ENCODE measurements at regions not wholly inside any gene's neighbourhood (a gene's known extent, or its start where the extent isn't known, plus 50 kb on each side); places are given as distances from the start of the nearest gene placed in this dataset.
"Not testable (repeated sequence)": the region's sequence is repeated elsewhere in the genome, so short reads cannot be mapped to it uniquely, and the experiment has no call there.

DNA sequence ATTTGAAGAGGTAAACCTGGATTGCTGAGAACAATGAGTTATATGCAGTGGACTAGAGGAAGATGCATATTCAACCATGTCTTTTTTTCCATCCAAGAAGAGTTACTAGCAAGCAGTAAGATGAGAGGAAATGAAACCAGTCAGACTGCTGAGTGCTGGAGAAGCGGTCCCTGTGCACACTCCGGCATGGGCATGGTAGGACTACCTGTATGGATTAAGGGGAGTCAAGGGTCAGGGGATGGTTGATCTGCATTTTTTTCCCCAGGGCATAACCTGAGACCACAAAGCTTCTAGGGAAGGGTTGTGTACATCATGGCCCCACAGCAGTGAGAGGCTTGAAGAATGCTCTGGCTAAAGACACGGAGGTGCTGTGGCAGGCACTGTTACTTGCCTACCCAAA is 76.6 kb upstream of the ZNF169 start:
- peaks cover 34% of the 10 kb centered on the region; the same call in 1 of the 2 replicates for H4K20me1 ChIP-seq (ENCODE audit: insufficient read depth, low read length)

DNA sequence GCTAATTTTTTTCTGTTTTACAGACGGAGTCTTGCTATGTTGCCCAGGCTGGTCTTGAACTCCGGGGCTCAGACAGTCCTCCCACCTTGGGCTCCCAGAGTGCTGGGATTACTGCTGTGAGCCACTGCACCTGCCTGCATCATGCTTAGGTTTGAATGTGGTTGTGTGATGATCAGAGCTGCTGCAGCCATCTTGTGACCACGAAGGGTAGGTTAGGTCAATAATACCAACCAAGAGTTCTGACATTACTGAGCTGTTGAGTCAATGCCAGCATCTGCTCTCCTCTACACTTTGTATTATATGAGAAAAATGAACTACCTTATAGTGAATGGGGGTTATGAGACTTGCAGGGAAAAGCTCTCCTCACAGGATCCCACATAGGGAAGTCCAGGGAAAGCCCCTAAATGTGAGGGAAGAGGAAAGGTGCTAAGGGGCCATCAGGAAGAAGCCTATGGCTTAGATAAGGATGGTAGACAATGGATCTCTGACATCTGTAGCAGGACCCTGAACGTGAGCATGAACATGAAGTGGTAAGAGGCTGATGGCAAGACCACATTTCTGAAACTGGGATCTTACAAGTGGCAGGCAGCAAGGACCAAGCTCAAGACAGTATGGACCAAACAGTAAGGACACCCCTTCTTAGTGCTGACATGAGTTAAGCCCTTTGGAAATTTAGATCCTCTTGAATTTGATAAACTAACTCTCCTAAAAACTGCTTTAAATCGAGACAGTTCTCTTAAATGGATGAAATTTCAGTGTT is 75.7 kb upstream of the ZNF169 start:
- Histone ChIP-seq H3K9ac (ENCODE audit: low read depth, low read length) (no peak overlapping the region), H3K36me3 (ENCODE audit: insufficient read depth, low read length) (peaks cover 16% of the 10 kb centered on the region; the same call in 1 of the 2 replicates), H2AFZ (ENCODE audit: low read depth, low read length) (no peak overlapping the region), H3K27me3 (ENCODE audit: insufficient read depth, low read length, poor library complexity) (no peaks in the 10 kb centered on the region), H3K79me2 (ENCODE audit: insufficient read depth, low read length) (peaks cover 9% of the 10 kb centered on the region; the same call in 1 of the 2 replicates), H3K9me3 (ENCODE audit: insufficient read depth, low read length, severe bottlenecking) (no peaks in the 10 kb centered on the region), H3K4me2 (ENCODE audit: insufficient read depth, low read length) (no peak overlapping the region), H3K4me3 (ENCODE audit: low read depth in 1 of 2, low read length in 2 of 2) (no peak overlapping the region), H3K4me1 (ENCODE audit: insufficient read depth, low read length) (no peaks in the 10 kb centered on the region), H3K27ac (ENCODE audit: low read length) (no peak overlapping the region), H4K20me1 (ENCODE audit: insufficient read depth, low read length) (peaks cover 28% of the 10 kb centered on the region; the same call in 1 of the 2 replicates)
- TF ChIP-seq, protein P1, sequence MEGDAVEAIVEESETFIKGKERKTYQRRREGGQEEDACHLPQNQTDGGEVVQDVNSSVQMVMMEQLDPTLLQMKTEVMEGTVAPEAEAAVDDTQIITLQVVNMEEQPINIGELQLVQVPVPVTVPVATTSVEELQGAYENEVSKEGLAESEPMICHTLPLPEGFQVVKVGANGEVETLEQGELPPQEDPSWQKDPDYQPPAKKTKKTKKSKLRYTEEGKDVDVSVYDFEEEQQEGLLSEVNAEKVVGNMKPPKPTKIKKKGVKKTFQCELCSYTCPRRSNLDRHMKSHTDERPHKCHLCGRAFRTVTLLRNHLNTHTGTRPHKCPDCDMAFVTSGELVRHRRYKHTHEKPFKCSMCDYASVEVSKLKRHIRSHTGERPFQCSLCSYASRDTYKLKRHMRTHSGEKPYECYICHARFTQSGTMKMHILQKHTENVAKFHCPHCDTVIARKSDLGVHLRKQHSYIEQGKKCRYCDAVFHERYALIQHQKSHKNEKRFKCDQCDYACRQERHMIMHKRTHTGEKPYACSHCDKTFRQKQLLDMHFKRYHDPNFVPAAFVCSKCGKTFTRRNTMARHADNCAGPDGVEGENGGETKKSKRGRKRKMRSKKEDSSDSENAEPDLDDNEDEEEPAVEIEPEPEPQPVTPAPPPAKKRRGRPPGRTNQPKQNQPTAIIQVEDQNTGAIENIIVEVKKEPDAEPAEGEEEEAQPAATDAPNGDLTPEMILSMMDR (IDR thresholded peaks at IDR 0.05; ENCODE audit: borderline replicate concordance, extremely low read depth, low read length, poor library complexity, severe bottlenecking): no peak
- no peak for TF ChIP-seq EZH2 (IDR thresholded peaks at IDR 0.05; ENCODE audit: borderline replicate concordance, low read depth, low read length, severe bottlenecking)
- DNase-seq (no peak), ATAC-seq (ENCODE audit: insufficient read depth, low read depth) (no peak)

More for the DNA sequence above, 76.6 kb upstream of the ZNF169 start:
- DNase-seq: no peak
- Histone ChIP-seq H3K9ac (ENCODE audit: low read depth, low read length) (no peak overlapping the region), H3K79me2 (ENCODE audit: insufficient read depth, low read length) (peaks cover 15% of the 10 kb centered on the region; the same call in 1 of the 2 replicates), H3K4me3 (ENCODE audit: low read depth in 1 of 2, low read length in 2 of 2) (no peak overlapping the region), H3K27ac (ENCODE audit: low read length) (no peak overlapping the region), H2AFZ (ENCODE audit: low read depth, low read length) (no peak overlapping the region), H3K4me2 (ENCODE audit: insufficient read depth, low read length) (no peak overlapping the region), H3K4me1 (ENCODE audit: insufficient read depth, low read length) (no peaks in the 10 kb centered on the region), H3K9me3 (ENCODE audit: insufficient read depth, low read length, severe bottlenecking) (no peaks in the 10 kb centered on the region), H3K27me3 (ENCODE audit: insufficient read depth, low read length, poor library complexity) (no peaks in the 10 kb centered on the region), H3K36me3 (ENCODE audit: insufficient read depth, low read length) (peaks cover 21% of the 10 kb centered on the region; the same call in 1 of the 2 replicates)
- ATAC-seq (ENCODE audit: insufficient read depth, low read depth): peak; percentile 29; the same call in 1 of the 3 replicates
- TF ChIP-seq, protein P1 (IDR thresholded peaks at IDR 0.05; ENCODE audit: borderline replicate concordance, extremely low read depth, low read length, poor library complexity, severe bottlenecking): no peak
- TF ChIP-seq EZH2 (IDR thresholded peaks at IDR 0.05; ENCODE audit: borderline replicate concordance, low read depth, low read length, severe bottlenecking): no peak

GRCh38 chr9:94188246-94188645 is 70.9 kb upstream of the ZNF169 start:
- Histone ChIP-seq H3K79me2 (ENCODE audit: insufficient read depth, low read length) (no peaks in the 10 kb centered on the region), H4K20me1 (ENCODE audit: insufficient read depth, low read length) (no peaks in the 10 kb centered on the region), H3K9me3 (ENCODE audit: insufficient read depth, low read length, severe bottlenecking) (no peaks in the 10 kb centered on the region), H3K27ac (ENCODE audit: low read length) (no peak overlapping the region), H3K27me3 (ENCODE audit: insufficient read depth, low read length, poor library complexity) (no peaks in the 10 kb centered on the region), H3K36me3 (ENCODE audit: insufficient read depth, low read length) (no peaks in the 10 kb centered on the region), H3K4me2 (ENCODE audit: insufficient read depth, low read length) (no peak overlapping the region), H3K4me1 (ENCODE audit: insufficient read depth, low read length) (no peaks in the 10 kb centered on the region), H3K4me3 (ENCODE audit: low read depth in 1 of 2, low read length in 2 of 2) (no peak overlapping the region), H2AFZ (ENCODE audit: low read depth, low read length) (no peak overlapping the region), H3K9ac (ENCODE audit: low read depth, low read length) (no peak overlapping the region)
- DNase-seq (no peak), ATAC-seq (ENCODE audit: insufficient read depth, low read depth) (no peak; the same call in 2 of the 3 replicates)
- no peak for TF ChIP-seq EZH2 (IDR thresholded peaks at IDR 0.05; ENCODE audit: borderline replicate concordance, low read depth, low read length, severe bottlenecking)
- TF ChIP-seq, protein P1 (IDR thresholded peaks at IDR 0.05; ENCODE audit: borderline replicate concordance, extremely low read depth, low read length, poor library complexity, severe bottlenecking): no peak

DNA sequence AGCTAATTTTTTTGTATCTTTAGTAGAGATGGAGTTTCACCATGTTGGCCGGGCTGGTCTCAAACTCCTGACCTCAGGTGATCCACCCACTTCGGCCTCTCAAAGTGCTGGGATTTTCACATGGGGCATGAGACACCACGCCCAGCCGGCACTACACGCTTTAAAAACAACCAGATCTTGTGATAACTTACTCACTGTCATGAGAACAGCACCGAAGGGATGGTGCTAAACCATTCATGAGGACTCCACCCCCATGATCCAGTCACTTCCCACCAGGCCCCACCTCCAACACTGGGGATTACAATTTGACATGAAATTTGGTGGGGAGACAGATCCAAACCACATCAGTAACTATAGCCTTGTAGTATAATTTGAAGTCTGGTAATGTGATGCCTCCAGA is 67.4 kb upstream of the ZNF169 start:
- not testable (repeated sequence) for H3K4me2 ChIP-seq (ENCODE audit: insufficient read depth, low read length); H3K4me3 ChIP-seq (ENCODE audit: low read depth in 1 of 2, low read length in 2 of 2); H3K36me3 ChIP-seq (ENCODE audit: insufficient read depth, low read length); H3K4me1 ChIP-seq (ENCODE audit: insufficient read depth, low read length); H2AFZ ChIP-seq (ENCODE audit: low read depth, low read length); H3K9me3 ChIP-seq (ENCODE audit: insufficient read depth, low read length, severe bottlenecking); DNase-seq; H3K79me2 ChIP-seq (ENCODE audit: insufficient read depth, low read length); H4K20me1 ChIP-seq (ENCODE audit: insufficient read depth, low read length); ATAC-seq (ENCODE audit: insufficient read depth, low read depth); H3K27me3 ChIP-seq (ENCODE audit: insufficient read depth, low read length, poor library complexity); H3K27ac ChIP-seq (ENCODE audit: low read length); H3K9ac ChIP-seq (ENCODE audit: low read depth, low read length)

Data from DND-41 (cell line).